Lower leg skin (tissue), 3 donors: ENCODE measurements at regions not wholly inside any gene's neighbourhood (a gene's known extent, or its start where the extent isn't known, plus 50 kb on each side); places are given as distances from the start of the nearest gene placed in this dataset.

Experiments
- CTCF ChIP-seq, 3 donors: fragments of 450-650 bp; IDR thresholded peaks; one replicate each; pipeline ENCODE4 v1.5.1; 2016; ENCODE audit warnings: antibody characterized with exemption in 3 of 3, mild to moderate bottlenecking in 3 of 3, moderate library complexity in 2 of 3
- POLR2A ChIP-seq, 2 donors: fragments of 450-650 bp; IDR thresholded peaks; one replicate each; pipeline ENCODE4 v1.6.1; 2016 to 2017; ENCODE audit warnings: antibody characterized with exemption in 2 of 2, mild to moderate bottlenecking in 1 of 2, moderate library complexity in 1 of 2

GRCh38 chr3:164194842-164195241 lies 883.5 kb downstream of the SI start:
- TF ChIP-seq CTCF (IDR thresholded peaks at IDR 0.05) (no peak), POLR2A (IDR thresholded peaks at IDR 0.05) (no peak)
